Activated CD4-positive, alpha-beta T cell treated with anti-CD3 and anti-CD28 coated beads, Interleukin-2, amount 50 U/mL, for 24 hours (primary cell): ENCODE measurements at regions not wholly inside any gene's neighbourhood (a gene's known extent, or its start where the extent isn't known, plus 50 kb on each side); places are given as distances from the start of the nearest gene placed in this dataset.
"Not testable (repeated sequence)": the region's sequence is repeated elsewhere in the genome, so short reads cannot be mapped to it uniquely, and the experiment has no call there.

ENCODE experiments used
- DNase-seq, 2 donors: peaks; one replicate each; pipeline ENCODE4 v3.0.0-alpha.2; 2020; ENCODE audit warnings: low read depth in 1 of 2, low spot score in 1 of 2

GRCh38 chr2:215799194-215799593 lies 214.2 kb downstream of the MREG start:
- DNase-seq, result no peak

- DNase-seq, result no peak
Observed at GRCh38 chr2:215797676-215798075, 215.7 kb downstream of the MREG start.

GRCh38 chr2:215796140-215796855 lies 217.1 kb downstream of the MREG start:
- no peak for DNase-seq

- DNase-seq, result no peak
Observed at GRCh38 chr2:215794829-215795546, 218.4 kb downstream of the MREG start.

GRCh38 chr2:215793747-215794595 lies 219.4 kb downstream of the MREG start:
- peak in 1 of 2 donors; percentile 10 for DNase-seq

GRCh38 chr2:215791481-215791937 lies 221.8 kb downstream of the MREG start:
- DNase-seq, result no peak

- DNase-seq, result no peak
Observed at GRCh38 chr2:215790523-215791421, 222.6 kb downstream of the MREG start.

GRCh38 chr2:215787565-215788178 lies 225.7 kb downstream of the MREG start:
- no peak for DNase-seq

- no peak for DNase-seq
Observed at GRCh38 chr2:215787025-215787424, 226.3 kb downstream of the MREG start.

GRCh38 chr2:215784371-215784783 lies 229.0 kb downstream of the MREG start:
- DNase-seq, result no peak

GRCh38 chr2:215783640-215784039 lies 229.7 kb downstream of the MREG start:
- DNase-seq, result not testable (repeated sequence)

GRCh38 chr2:215782965-215783364 lies 230.4 kb downstream of the MREG start:
- no peak for DNase-seq

- DNase-seq, result no peak
Observed at GRCh38 chr2:215782295-215782694, 231.1 kb downstream of the MREG start.

- DNase-seq, result no peak
Observed at GRCh38 chr2:215780907-215781685, 232.3 kb downstream of the MREG start.

GRCh38 chr2:215780313-215780712 lies 233.0 kb downstream of the MREG start:
- no peak for DNase-seq

GRCh38 chr2:215779912-215780311 lies 233.4 kb downstream of the MREG start:
- no peak for DNase-seq

- DNase-seq, result no peak
Observed at GRCh38 chr2:215777465-215778044, 235.8 kb downstream of the MREG start.

GRCh38 chr2:215775106-215775505 lies 238.2 kb downstream of the MREG start:
- DNase-seq, result no peak

GRCh38 chr2:215773728-215774127 lies 239.6 kb downstream of the MREG start:
- no peak for DNase-seq
